ENCODE measurements at regions not wholly inside any gene's neighbourhood (a gene's known extent, or its start where the extent isn't known, plus 50 kb on each side); places are given as distances from the start of the nearest gene placed in this dataset.
A peak's percentile ranks its signal among the peaks of the same experiment; 100 is the strongest.

DNA sequence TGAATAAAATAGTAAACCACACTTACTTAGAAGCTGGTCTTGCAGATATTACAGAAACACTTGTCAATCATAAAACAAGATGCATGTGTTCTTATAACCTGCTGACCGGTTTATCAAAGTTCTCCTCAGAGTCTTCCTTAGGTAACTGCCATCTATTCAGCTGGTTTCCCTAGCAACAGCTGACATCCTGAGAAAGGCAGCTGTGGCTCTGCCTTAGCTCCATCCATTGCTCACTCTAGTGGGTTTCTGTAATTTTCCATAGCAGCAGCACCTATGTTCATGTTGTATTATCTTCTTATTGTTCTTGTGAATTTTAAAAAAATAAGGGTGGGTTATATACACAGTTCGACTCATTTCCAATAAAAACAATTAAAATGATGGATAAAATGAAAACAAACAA is 87.8 kb downstream of the RAP2A start:
- no peak overlapping the region for H2AK5ac ChIP-seq (ENCODE audit: low read depth, low read length)
- H2BK5ac ChIP-seq (ENCODE audit: low read depth, low read length, poor library complexity, severe bottlenecking), result no peak overlapping the region
- in situ Hi-C loops (cut with MboI; ENCODE audit: low sequenced_read_pairs), result no loop called here
- dilution Hi-C loops (cut with HindIII; ENCODE audit: low sequenced_read_pairs, unreplicated experiment), result no loop called here
- no peak overlapping the region for H2AFZ ChIP-seq (replicated peaks; ENCODE audit: low read length, poor library complexity)
- intact Hi-C loops (cut with micrococcal nuclease), result no loop called here
- no peaks in the 10 kb centered on the region for H4K20me1 ChIP-seq (ENCODE audit: insufficient read depth, low read length)
- no peak overlapping the region for H3K18ac ChIP-seq (ENCODE audit: low read depth, low read length)
- no peak for DNase-seq
- H3K4me3 ChIP-seq (ENCODE audit: insufficient read depth, low read depth, low read length), result no peak overlapping the region
- no peak overlapping the region for H3K14ac ChIP-seq (replicated peaks; ENCODE audit: low read depth, low read length)
- BruUV-seq (replicated peaks), result no TSS peak
- H3K79me1 ChIP-seq (ENCODE audit: low read depth in 1 of 2, low read length in 2 of 2), result no peaks in the 10 kb centered on the region
- no peaks in the 10 kb centered on the region for H3K9me3 ChIP-seq (ENCODE audit: control insufficient read depth, insufficient read depth, low read length)
- no peaks in the 10 kb centered on the region for H3K9me1 ChIP-seq (ENCODE audit: insufficient read depth, low read length)
- TF ChIP-seq RFX5 (IDR thresholded peaks at IDR 0.05; ENCODE audit: low read depth, low read length), result 0 out of 2 replicates have a peak, but pooled peaks have one; percentile 58
- no peak for TF ChIP-seq MAFK (IDR thresholded peaks at IDR 0.05; ENCODE audit: low read depth, low read length)
- no peak overlapping the region for H4K8ac ChIP-seq (ENCODE audit: low read depth in 2 of 2, low read length in 2 of 2)
- no peaks in the 10 kb centered on the region for H3K36me3 ChIP-seq (ENCODE audit: control insufficient read depth, insufficient read depth, low read length)
- no CpG with 5 or more reads among the region's 2 CpGs for WGBS, 2 experiments (ENCODE audit: extremely low coverage in 2 of 2, insufficient read length in 1 of 2)
- no peak overlapping the region for H2BK120ac ChIP-seq (ENCODE audit: low read depth, low read length)
- H3K4me2 ChIP-seq (ENCODE audit: low read depth, low read length), result no peak overlapping the region
- ChIA-PET CTCF (interaction anchor here (0.6 kb wide), 2 partner anchors 62 to 106 kb away, joined by 3 read pairs; no protein-coding TSS in a partner anchor), POLR2A (ENCODE audit: unreplicated experiment) (interaction anchor here (0.6 kb wide), 1 partner anchor 1643 kb away, joined by 3 read pairs; no protein-coding TSS in a partner anchor)
- H4K91ac ChIP-seq (ENCODE audit: insufficient read depth, low read depth, low read length), result no peak overlapping the region
- no peak overlapping the region for H3K23ac ChIP-seq (ENCODE audit: low read depth, low read length)
- no peaks in the 10 kb centered on the region for H3K4me1 ChIP-seq (ENCODE audit: control insufficient read depth, insufficient read depth, low read length)
- H3K9ac ChIP-seq (ENCODE audit: low read depth, low read length), result no peak overlapping the region
- no peak overlapping the region for H2AK9ac ChIP-seq (replicated peaks; ENCODE audit: low read depth, low read length, poor library complexity)
- no peak overlapping the region for H3K27ac ChIP-seq (ENCODE audit: insufficient read depth, low read length)
- no peak overlapping the region for H2BK20ac ChIP-seq (ENCODE audit: low read depth, low read length)
- no peak overlapping the region for H2BK15ac ChIP-seq (ENCODE audit: low read depth, low read length)
- H3K56ac ChIP-seq (ENCODE audit: extremely low read depth, insufficient read depth, low read length), result no peak overlapping the region
- H3K4ac ChIP-seq (ENCODE audit: low read depth, low read length), result no peak overlapping the region
- no peak for ATAC-seq (ENCODE audit: low read depth)
- H4K5ac ChIP-seq (ENCODE audit: low read depth, low read length), result no peak overlapping the region
- 0 out of 2 replicates have a peak, but pooled peaks cover 3% of the 10 kb centered on the region for H3K27me3 ChIP-seq (ENCODE audit: control insufficient read depth, insufficient read depth, low read length)
